ENCODE measurements at regions not wholly inside any gene's neighbourhood (a gene's known extent, or its start where the extent isn't known, plus 50 kb on each side); places are given as distances from the start of the nearest gene placed in this dataset.

DNA sequence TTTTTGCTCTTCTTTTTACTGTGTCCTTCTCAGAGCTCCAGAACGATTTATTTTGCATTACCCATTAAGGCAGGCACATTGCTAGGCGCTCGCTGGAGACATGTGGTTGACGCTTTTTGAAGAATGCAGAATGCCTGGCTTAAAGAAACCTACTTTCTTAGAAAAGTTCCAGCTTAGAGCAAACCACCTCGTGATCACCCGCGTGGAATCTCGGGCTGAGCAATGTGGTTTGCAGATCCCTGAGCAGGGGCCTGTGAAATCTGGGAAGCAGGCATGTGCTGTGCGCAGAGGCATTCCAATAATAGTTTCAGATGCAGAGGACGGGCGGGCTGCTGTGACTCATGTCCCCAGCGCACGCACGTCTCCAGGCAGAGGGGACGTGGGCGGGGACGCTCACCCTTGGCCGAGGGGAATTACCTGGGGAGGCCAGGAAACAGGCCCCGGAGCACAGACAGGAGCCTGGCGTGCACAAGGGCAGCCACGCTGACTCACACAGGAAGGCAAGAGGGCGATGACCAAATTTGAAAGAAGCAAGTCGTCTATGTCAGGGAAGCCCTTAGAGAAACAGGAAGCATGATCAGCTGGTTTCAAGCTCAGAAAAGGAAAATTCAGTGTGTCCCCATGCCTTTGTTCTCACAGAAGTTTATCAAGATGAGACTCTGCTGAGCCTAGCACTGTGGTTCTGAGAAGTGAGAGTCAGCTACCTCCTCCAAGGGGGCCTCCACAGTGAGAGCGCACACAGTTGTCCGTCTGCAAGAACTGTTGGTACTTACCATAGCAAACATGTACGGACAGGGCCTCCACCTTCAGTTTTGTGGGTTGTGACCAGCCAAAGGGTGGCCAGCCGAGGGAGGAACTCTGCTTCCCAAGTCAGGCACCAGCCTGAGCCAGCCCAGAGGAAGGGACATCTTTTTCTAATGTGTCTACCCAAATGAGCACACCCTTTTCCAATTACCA, 218.6 kb downstream of the PIK3R1 start (continued):
- TF ChIP-seq, protein P1, sequence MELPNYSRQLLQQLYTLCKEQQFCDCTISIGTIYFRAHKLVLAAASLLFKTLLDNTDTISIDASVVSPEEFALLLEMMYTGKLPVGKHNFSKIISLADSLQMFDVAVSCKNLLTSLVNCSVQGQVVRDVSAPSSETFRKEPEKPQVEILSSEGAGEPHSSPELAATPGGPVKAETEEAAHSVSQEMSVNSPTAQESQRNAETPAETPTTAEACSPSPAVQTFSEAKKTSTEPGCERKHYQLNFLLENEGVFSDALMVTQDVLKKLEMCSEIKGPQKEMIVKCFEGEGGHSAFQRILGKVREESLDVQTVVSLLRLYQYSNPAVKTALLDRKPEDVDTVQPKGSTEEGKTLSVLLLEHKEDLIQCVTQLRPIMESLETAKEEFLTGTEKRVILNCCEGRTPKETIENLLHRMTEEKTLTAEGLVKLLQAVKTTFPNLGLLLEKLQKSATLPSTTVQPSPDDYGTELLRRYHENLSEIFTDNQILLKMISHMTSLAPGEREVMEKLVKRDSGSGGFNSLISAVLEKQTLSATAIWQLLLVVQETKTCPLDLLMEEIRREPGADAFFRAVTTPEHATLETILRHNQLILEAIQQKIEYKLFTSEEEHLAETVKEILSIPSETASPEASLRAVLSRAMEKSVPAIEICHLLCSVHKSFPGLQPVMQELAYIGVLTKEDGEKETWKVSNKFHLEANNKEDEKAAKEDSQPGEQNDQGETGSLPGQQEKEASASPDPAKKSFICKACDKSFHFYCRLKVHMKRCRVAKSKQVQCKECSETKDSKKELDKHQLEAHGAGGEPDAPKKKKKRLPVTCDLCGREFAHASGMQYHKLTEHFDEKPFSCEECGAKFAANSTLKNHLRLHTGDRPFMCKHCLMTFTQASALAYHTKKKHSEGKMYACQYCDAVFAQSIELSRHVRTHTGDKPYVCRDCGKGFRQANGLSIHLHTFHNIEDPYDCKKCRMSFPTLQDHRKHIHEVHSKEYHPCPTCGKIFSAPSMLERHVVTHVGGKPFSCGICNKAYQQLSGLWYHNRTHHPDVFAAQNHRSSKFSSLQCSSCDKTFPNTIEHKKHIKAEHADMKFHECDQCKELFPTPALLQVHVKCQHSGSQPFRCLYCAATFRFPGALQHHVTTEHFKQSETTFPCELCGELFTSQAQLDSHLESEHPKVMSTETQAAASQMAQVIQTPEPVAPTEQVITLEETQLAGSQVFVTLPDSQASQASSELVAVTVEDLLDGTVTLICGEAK (IDR thresholded peaks at IDR 0.05) = no peak
- TF ChIP-seq, protein P1 (CRISPR knock-in tag; IDR thresholded peaks at IDR 0.05) = peak; percentile 80
- TF ChIP-seq SP1 (IDR thresholded peaks at IDR 0.05) (no peak), SP1 (CRISPR knock-in tag; IDR thresholded peaks at IDR 0.05) (no peak), ZNF746 (CRISPR knock-in tag; IDR thresholded peaks at IDR 0.05) (peak; percentile 65; the same call in 1 of the 2 replicates), ZFYVE20 (CRISPR knock-in tag; IDR thresholded peaks at IDR 0.05; ENCODE audit: borderline replicate concordance, low read depth) (no peak), MEIS2 (CRISPR knock-in tag; IDR thresholded peaks at IDR 0.05) (no peak), ZIK1 (CRISPR knock-in tag; IDR thresholded peaks at IDR 0.05; ENCODE audit: borderline replicate concordance, low read depth) (no peak), NR2F1 (CRISPR knock-in tag; IDR thresholded peaks at IDR 0.05) (no peak), KAT7 (CRISPR knock-in tag; IDR thresholded peaks at IDR 0.05; ENCODE audit: borderline replicate concordance) (no peak), ZNF547 (CRISPR knock-in tag; IDR thresholded peaks at IDR 0.05) (no peak; the same call in 1 of the 2 replicates), NAIF1 (CRISPR knock-in tag; IDR thresholded peaks at IDR 0.05; ENCODE audit: borderline replicate concordance) (no peak), PITX1 (CRISPR knock-in tag; IDR thresholded peaks at IDR 0.05) (no peak), MYC (CRISPR knock-in tag; IDR thresholded peaks at IDR 0.05; ENCODE audit: borderline replicate concordance) (peak; percentile 72; the same call in 1 of the 2 replicates), SAP130 (CRISPR knock-in tag; IDR thresholded peaks at IDR 0.05; ENCODE audit: low read depth) (peak; percentile 79), ZNF839 (CRISPR knock-in tag; IDR thresholded peaks at IDR 0.05; ENCODE audit: borderline replicate concordance) (no peak)
- TF ChIP-seq, protein P2, sequence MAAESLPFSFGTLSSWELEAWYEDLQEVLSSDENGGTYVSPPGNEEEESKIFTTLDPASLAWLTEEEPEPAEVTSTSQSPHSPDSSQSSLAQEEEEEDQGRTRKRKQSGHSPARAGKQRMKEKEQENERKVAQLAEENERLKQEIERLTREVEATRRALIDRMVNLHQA (CRISPR knock-in tag; IDR thresholded peaks at IDR 0.05) = no peak
- TF ChIP-seq, protein P3, sequence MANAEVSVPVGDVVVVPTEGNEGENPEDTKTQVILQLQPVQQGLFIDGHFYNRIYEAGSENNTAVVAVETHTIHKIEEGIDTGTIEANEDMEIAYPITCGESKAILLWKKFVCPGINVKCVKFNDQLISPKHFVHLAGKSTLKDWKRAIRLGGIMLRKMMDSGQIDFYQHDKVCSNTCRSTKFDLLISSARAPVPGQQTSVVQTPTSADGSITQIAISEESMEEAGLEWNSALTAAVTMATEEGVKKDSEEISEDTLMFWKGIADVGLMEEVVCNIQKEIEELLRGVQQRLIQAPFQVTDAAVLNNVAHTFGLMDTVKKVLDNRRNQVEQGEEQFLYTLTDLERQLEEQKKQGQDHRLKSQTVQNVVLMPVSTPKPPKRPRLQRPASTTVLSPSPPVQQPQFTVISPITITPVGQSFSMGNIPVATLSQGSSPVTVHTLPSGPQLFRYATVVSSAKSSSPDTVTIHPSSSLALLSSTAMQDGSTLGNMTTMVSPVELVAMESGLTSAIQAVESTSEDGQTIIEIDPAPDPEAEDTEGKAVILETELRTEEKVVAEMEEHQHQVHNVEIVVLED (CRISPR knock-in tag; IDR thresholded peaks at IDR 0.05; ENCODE audit: borderline replicate concordance) = peak; percentile 72

Data from HepG2 (cell line).